Cardiac muscle cell (in vitro differentiated cells and primary cell): ENCODE measurements at regions not wholly inside any gene's neighbourhood (a gene's known extent, or its start where the extent isn't known, plus 50 kb on each side); places are given as distances from the start of the nearest gene placed in this dataset.

Source experiments
- DNase-seq, 2 donors: peaks; one replicate each; pipeline versions ENCODE4 v3.0.0 to v3.0.0-alpha.2; 2010 to 2017; ENCODE audit warnings: low read depth in 1 of 2, low spot score in 1 of 2
- H3K27ac ChIP-seq: fragments of 200-600 bp; sonication (generic); 2 replicates; pipeline ENCODE4 v1.5.1; 2016
- H3K27me3 ChIP-seq: fragments of 200-600 bp; sonication (generic); 2 replicates; pipeline ENCODE4 v1.6.0; 2016; ENCODE audit warnings: control low read depth
- H3K36me3 ChIP-seq: fragments of 200-600 bp; sonication (generic); 2 replicates; pipeline ENCODE4 v1.5.1; 2016; ENCODE audit warnings: control low read depth
- H3K4me1 ChIP-seq: fragments of 200-600 bp; sonication (generic); 2 replicates; pipeline ENCODE4 v1.8.1; 2017; ENCODE audit warnings: low read depth, mild to moderate bottlenecking, mixed run types
- H3K4me3 ChIP-seq: fragments of 200-600 bp; sonication (generic); 2 replicates; pipeline ENCODE4 v1.5.1; 2016; ENCODE audit warnings: mild to moderate bottlenecking
- H3K9me3 ChIP-seq: fragments of 200-600 bp; sonication (generic); 2 replicates; pipeline ENCODE4 v1.5.1; 2017; ENCODE audit warnings: low read depth, mild to moderate bottlenecking, control low read depth
- TF ChIP-seq, protein P1 (sequence below): IDR thresholded peaks from 2 replicates; pipeline ENCODE4 v1.5.1; 2012; ENCODE audit warnings: low read depth, mild to moderate bottlenecking, low read length

DNA sequence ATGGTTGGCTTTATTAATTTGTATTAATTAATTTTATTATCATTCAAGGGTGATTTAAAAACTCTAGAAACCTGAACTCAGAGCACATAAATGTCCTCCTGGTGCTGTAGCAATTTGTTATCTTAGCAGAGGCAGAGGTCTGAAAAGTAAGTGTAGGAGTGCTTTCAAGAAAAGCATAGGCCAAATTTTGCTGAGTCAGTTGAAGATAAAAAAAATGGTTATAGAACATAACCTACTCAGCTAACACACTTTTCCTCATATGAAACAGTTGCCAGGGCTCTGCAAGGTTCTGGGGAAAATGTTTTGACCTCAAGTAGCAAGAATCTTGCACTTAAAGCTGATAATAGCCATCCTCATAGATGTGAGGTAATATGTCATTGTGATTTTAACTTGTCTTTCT, 53.5 kb upstream of the CHODL start:
- Histone ChIP-seq H3K36me3 (no peaks in the 10 kb centered on the region), H3K27me3 (no peaks in the 10 kb centered on the region), H3K9me3 (no peaks in the 10 kb centered on the region), H3K4me3 (no peak overlapping the region), H3K27ac (no peak overlapping the region), H3K4me1 (no peaks in the 10 kb centered on the region)
- DNase-seq: no peak
- TF ChIP-seq, protein P1, sequence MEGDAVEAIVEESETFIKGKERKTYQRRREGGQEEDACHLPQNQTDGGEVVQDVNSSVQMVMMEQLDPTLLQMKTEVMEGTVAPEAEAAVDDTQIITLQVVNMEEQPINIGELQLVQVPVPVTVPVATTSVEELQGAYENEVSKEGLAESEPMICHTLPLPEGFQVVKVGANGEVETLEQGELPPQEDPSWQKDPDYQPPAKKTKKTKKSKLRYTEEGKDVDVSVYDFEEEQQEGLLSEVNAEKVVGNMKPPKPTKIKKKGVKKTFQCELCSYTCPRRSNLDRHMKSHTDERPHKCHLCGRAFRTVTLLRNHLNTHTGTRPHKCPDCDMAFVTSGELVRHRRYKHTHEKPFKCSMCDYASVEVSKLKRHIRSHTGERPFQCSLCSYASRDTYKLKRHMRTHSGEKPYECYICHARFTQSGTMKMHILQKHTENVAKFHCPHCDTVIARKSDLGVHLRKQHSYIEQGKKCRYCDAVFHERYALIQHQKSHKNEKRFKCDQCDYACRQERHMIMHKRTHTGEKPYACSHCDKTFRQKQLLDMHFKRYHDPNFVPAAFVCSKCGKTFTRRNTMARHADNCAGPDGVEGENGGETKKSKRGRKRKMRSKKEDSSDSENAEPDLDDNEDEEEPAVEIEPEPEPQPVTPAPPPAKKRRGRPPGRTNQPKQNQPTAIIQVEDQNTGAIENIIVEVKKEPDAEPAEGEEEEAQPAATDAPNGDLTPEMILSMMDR: no peak

DNA sequence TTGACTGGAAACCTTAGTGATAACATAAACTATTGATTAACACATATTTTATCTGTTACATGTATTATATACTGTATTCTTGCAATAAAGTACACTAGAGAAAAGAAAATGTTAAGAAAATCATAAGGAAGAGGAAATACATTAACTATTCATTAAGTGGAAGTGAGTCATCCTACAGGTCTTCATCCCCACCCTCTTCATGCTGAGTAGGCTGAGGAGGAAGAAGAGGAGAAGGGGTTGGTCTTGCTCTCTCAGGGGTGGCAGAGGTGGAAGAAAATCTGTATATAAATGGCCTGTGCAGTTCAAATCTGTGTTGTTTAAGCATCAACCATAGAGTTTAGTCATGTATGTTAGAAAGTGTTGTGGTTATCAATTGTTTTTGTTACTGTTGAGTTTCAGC, 66.1 kb upstream of the CHODL start:
- Histone ChIP-seq H3K4me1 (no peaks in the 10 kb centered on the region), H3K4me3 (no peak overlapping the region), H3K27me3 (no peaks in the 10 kb centered on the region), H3K9me3 (no peaks in the 10 kb centered on the region), H3K27ac (no peak overlapping the region), H3K36me3 (no peaks in the 10 kb centered on the region)
- TF ChIP-seq, protein P1: no peak
- no peak for DNase-seq

DNA sequence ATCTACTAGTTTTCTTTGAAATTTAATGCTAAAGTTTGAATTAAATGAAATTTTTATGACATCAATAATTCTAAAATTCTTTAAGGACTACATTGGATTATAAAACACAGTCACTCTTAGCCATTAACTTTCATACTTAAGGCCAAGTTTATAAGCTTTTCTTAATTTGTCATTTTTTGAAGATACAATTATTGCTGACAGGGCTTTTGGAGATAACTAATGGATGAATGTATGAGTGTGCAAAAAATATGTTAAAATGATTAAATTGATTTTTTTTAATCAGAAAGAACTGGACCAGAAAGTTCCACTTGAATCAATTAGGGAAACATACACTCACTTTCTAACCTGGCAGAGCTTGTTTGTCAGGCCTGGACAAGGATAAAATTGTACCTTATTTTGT, 70.3 kb upstream of the CHODL start:
- Histone ChIP-seq H3K27me3 (no peaks in the 10 kb centered on the region), H3K36me3 (no peaks in the 10 kb centered on the region), H3K4me1 (no peaks in the 10 kb centered on the region), H3K9me3 (no peaks in the 10 kb centered on the region), H3K27ac (no peak overlapping the region), H3K4me3 (no peak overlapping the region)
- DNase-seq: no peak
- TF ChIP-seq, protein P1: no peak

DNA sequence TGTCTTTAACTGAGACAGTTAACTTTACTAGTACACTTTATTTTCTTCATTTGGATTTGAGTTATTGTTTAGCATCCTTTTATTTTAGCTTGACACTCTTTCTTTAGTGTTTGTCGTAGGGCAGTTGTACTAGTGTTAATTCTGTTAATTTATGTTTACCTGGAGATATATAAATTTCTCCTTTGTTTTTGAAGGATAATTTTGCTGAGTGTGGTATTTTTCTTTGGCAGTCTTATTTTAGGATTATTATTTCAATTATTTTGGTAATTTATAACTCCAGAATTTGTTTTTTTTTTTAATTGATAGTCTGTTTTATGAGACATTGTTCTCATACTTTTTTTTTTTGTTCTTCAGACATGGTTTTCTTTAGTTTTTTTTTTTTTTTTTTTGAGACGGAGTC, 73.8 kb upstream of the CHODL start:
- no peaks in the 10 kb centered on the region for H3K9me3 ChIP-seq
- H3K4me1 ChIP-seq: peaks cover 2% of the 10 kb centered on the region
- no peaks in the 10 kb centered on the region for H3K27me3 ChIP-seq
- no peak overlapping the region for H3K27ac ChIP-seq
- DNase-seq: no peak
- H3K4me3 ChIP-seq: no peak overlapping the region
- H3K36me3 ChIP-seq: no peaks in the 10 kb centered on the region
- TF ChIP-seq, protein P1: no peak

DNA sequence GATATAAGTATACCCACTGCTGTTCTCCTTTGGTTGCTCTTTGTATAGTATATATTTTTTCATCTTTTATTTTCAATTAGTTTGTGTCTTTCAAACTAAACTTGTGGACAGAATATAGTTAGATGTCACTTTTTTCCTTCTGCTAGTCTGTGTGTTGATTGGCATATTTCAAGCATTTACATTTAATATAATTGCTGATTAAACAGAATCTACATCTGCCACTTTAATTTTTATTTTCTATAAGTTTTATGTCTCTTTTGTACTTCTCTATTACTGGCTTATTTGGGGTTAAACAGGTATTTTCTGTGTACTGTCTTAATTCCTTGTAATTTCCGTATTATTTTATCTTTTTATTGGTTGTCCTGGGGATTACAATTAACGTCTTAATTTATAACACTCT, 74.4 kb upstream of the CHODL start:
- Histone ChIP-seq H3K27me3 (no peaks in the 10 kb centered on the region), H3K4me1 (peaks cover 7% of the 10 kb centered on the region), H3K27ac (no peak overlapping the region), H3K4me3 (no peak overlapping the region), H3K9me3 (no peaks in the 10 kb centered on the region), H3K36me3 (no peaks in the 10 kb centered on the region)
- TF ChIP-seq, protein P1: no peak
- DNase-seq: no peak

DNA sequence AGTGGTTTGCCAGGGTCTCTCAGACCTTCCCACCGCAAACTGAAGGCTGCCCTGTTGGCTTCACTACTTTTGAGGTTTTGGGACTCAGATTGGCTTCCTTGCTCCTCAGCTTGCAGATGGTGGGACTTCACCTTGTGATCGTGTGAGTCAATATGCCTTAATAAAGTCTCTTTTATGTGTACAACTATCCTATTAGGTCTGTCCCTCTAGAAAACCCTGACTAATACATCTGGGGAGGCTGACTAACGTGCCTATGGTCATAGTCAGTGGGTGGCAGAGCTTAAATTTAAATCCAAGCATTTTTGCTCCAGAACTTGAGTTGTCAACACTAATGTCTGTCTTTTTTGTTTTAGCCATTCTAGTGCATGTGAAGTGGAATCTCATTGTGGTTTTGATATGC, 76.5 kb upstream of the CHODL start:
- Histone ChIP-seq H3K27me3 (no peaks in the 10 kb centered on the region), H3K4me3 (no peak overlapping the region), H3K36me3 (no peaks in the 10 kb centered on the region), H3K9me3 (no peaks in the 10 kb centered on the region), H3K27ac (no peak overlapping the region), H3K4me1 (peaks cover 7% of the 10 kb centered on the region)
- no peak for DNase-seq
- TF ChIP-seq, protein P1: no peak
